ENCODE measurements at regions not wholly inside any gene's neighbourhood (a gene's known extent, or its start where the extent isn't known, plus 50 kb on each side); places are given as distances from the start of the nearest gene placed in this dataset.

DNA sequence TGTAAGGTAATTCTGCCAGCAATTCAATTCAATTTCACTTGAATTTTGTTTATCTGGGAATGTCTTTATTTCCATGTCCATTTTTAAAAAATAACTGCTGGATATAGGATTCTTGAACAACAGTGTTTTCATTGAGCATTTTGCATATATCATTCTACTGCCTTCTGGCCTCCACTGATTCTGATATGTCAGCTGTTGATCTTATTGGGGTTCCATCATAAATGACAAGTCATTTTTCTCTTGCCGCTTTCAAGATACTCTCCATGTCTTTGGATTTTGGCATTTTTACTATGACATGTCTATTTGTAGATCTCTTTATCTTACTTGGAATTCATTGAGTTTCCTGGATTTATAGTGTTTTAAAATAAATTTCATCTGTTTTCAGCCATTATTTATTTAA is 180.5 kb upstream of the LMNTD1 start:
- TF ChIP-seq, protein P1, sequence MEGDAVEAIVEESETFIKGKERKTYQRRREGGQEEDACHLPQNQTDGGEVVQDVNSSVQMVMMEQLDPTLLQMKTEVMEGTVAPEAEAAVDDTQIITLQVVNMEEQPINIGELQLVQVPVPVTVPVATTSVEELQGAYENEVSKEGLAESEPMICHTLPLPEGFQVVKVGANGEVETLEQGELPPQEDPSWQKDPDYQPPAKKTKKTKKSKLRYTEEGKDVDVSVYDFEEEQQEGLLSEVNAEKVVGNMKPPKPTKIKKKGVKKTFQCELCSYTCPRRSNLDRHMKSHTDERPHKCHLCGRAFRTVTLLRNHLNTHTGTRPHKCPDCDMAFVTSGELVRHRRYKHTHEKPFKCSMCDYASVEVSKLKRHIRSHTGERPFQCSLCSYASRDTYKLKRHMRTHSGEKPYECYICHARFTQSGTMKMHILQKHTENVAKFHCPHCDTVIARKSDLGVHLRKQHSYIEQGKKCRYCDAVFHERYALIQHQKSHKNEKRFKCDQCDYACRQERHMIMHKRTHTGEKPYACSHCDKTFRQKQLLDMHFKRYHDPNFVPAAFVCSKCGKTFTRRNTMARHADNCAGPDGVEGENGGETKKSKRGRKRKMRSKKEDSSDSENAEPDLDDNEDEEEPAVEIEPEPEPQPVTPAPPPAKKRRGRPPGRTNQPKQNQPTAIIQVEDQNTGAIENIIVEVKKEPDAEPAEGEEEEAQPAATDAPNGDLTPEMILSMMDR (conservative IDR thresholded peaks at IDR 0.05): no peak
- Histone ChIP-seq H3T11ph (ENCODE audit: low read length) (no peak overlapping the region), H3K9me3 (ENCODE audit: control insufficient read depth, low read depth, low read length) (no peaks in the 10 kb centered on the region), H3K79me1 (ENCODE audit: insufficient read depth, low read depth, low read length, poor library complexity, severe bottlenecking) (no peaks in the 10 kb centered on the region), H4K5ac (ENCODE audit: insufficient read length, low read depth, low read length) (no peak overlapping the region), H2AK5ac (ENCODE audit: insufficient read length, low read length) (no peak overlapping the region), H3K18ac (ENCODE audit: insufficient read length, low read depth, low read length) (no peak overlapping the region), H3K9ac (ENCODE audit: extremely low read depth, insufficient read length, low read length) (no peak overlapping the region), H2BK5ac (ENCODE audit: insufficient read length, low read length) (no peak overlapping the region), H4K91ac (ENCODE audit: insufficient read length, low read depth, low read length) (no peak overlapping the region), H2AFZ (ENCODE audit: low read length) (no peak overlapping the region), H3K56ac (ENCODE audit: insufficient read length, low read depth, low read length) (no peak overlapping the region), H4K8ac (replicated peaks; ENCODE audit: insufficient read length, low read depth, low read length) (no peak overlapping the region), H3K4me2 (ENCODE audit: insufficient read depth, insufficient read length, low read length) (no peak overlapping the region), H3K23ac (ENCODE audit: insufficient read length, low read depth, low read length) (no peak overlapping the region), H3K27me3 (ENCODE audit: insufficient read depth, low read length) (no peaks in the 10 kb centered on the region), H3K27ac (ENCODE audit: insufficient read length, low read depth, low read length) (no peak overlapping the region), H3K14ac (ENCODE audit: insufficient read depth, low read length) (no peak overlapping the region), H2BK20ac (ENCODE audit: low read depth, low read length, poor library complexity, severe bottlenecking) (no peak overlapping the region), H2BK120ac (ENCODE audit: low read depth, low read length, poor library complexity, severe bottlenecking) (no peak overlapping the region), H4K20me1 (ENCODE audit: control insufficient read depth, insufficient read depth, insufficient read length) (no peaks in the 10 kb centered on the region), H2BK12ac (ENCODE audit: insufficient read length, low read depth, low read length) (no peak overlapping the region), H3K4ac (ENCODE audit: low read depth, low read length) (no peak overlapping the region), H3K4me1 (ENCODE audit: insufficient read depth, low read length) (peaks cover 4% of the 10 kb centered on the region; the same call in 1 of the 2 replicates), H2BK15ac (ENCODE audit: low read depth, low read length) (no peak overlapping the region), H3K23me2 (ENCODE audit: insufficient read length, low read depth, low read length, poor library complexity, severe bottlenecking) (no peaks in the 10 kb centered on the region), H3K79me2 (ENCODE audit: insufficient read depth, low read length) (no peaks in the 10 kb centered on the region)
- H3K27ac Mint-ChIP-seq: no peak overlapping the region
- H3K27me3 Mint-ChIP-seq (ENCODE audit: low read depth): no peaks in the 10 kb centered on the region
- H3K9me3 Mint-ChIP-seq: peaks cover 9 to 11% of the 10 kb centered on the region in 2 experiments
- no peak overlapping the region for H3K4me3 Mint-ChIP-seq
- no peak for DNase-seq
- WGBS (ENCODE audit: extremely low coverage, insufficient read length, low lambda C conversion rate): no CpG with 5 or more reads among the region's 1 CpG
- peaks cover 3 to 8% (median 4%) of the 10 kb centered on the region in 3 experiments; a peak in 5 of 7 replicates for H3K36me3 Mint-ChIP-seq (ENCODE audit: insufficient read depth in 1 of 3, low read depth in 3 of 3)
- H3K4me1 Mint-ChIP-seq: peaks cover 12 to 14% of the 10 kb centered on the region in 2 experiments
